ENCODE measurements at regions not wholly inside any gene's neighbourhood (a gene's known extent, or its start where the extent isn't known, plus 50 kb on each side); places are given as distances from the start of the nearest gene placed in this dataset.

- CTCF ChIA-PET (ENCODE audit: partially characterized antibody): no interaction called here
- no peak for DNase-seq (ENCODE audit: low read depth in 1 of 2, low spot score in 2 of 2)
- 80% methylated on average over 5 of the region's 5 CpGs; no CpG with 5 or more reads in 1 of the 2 experiments for WGBS, 2 experiments (ENCODE audit: extremely low coverage in 1 of 2, insufficient coverage in 1 of 2, insufficient read length in 1 of 2, insufficient replicate concordance in 2 of 2, low coverage in 1 of 2, low lambda C conversion rate in 2 of 2, missing lambda C conversion rate in 1 of 2)
- TF ChIP-seq RAD21 (IDR thresholded peaks at IDR 0.05 in 1 of 2, conservative IDR thresholded peaks at IDR 0.05 in 1 of 2; ENCODE audit: low read depth in 2 of 2, low read length in 2 of 2) (no peak), GABPA (IDR thresholded peaks at IDR 0.05; ENCODE audit: borderline replicate concordance, insufficient read depth, low read length) (no peak), TEAD4 (IDR thresholded peaks at IDR 0.05; ENCODE audit: low read depth, low read length) (no peak), SP4 (IDR thresholded peaks at IDR 0.05; ENCODE audit: low read length) (no peak), RXRA (IDR thresholded peaks at IDR 0.05; ENCODE audit: insufficient read depth, low read depth, low read length) (no peak), TCF12 (IDR thresholded peaks at IDR 0.05; ENCODE audit: low read depth, low read length) (no peak), JUND (IDR thresholded peaks at IDR 0.05; ENCODE audit: low read length) (no peak), EZH2 (IDR thresholded peaks at IDR 0.05; ENCODE audit: low read depth, low read length, severe bottlenecking) (no peak), RNF2 (IDR thresholded peaks at IDR 0.05; ENCODE audit: borderline replicate concordance, low read depth, low read length, missing control alignments, poor library complexity, severe bottlenecking) (no peak), CBX8 (IDR thresholded peaks at IDR 0.05; ENCODE audit: borderline replicate concordance, low read depth, low read length) (no peak), BCL11A (IDR thresholded peaks at IDR 0.05; ENCODE audit: low read depth in 2 of 2, low read length in 2 of 2) (no peak), CEBPB (IDR thresholded peaks at IDR 0.05; ENCODE audit: low read depth, low read length) (no peak), RBBP5 (IDR thresholded peaks at IDR 0.05; ENCODE audit: borderline replicate concordance, low read depth, low read length) (no peak), USF2 (IDR thresholded peaks at IDR 0.05; ENCODE audit: low read length) (no peak)
Measured at GRCh38 chr21:21631961-21632360, 633.8 kb downstream of the NCAM2 start.

More at GRCh38 chr21:21631961-21632360, 633.8 kb downstream of the NCAM2 start:
- Histone ChIP-seq H2BK15ac (ENCODE audit: low read length) (no peak overlapping the region), H2BK12ac (ENCODE audit: low read depth, low read length) (no peak overlapping the region), H3K4ac (replicated peaks; ENCODE audit: insufficient read length, low read depth, low read length) (no peak overlapping the region), H3K27me3 (replicated peaks in 1 of 4; ENCODE audit: control insufficient read depth in 3 of 4, extremely low read depth in 1 of 4, insufficient read depth in 3 of 4, low read length in 3 of 4) (no peaks in the 10 kb centered on the region), H3K9ac (replicated peaks in 1 of 4; ENCODE audit: extremely low read depth in 1 of 4, low read depth in 3 of 4, low read length in 3 of 4) (no peak overlapping the region), H3K23me2 (ENCODE audit: low read depth, low read length) (no peaks in the 10 kb centered on the region), H2AFZ (ENCODE audit: low read length) (no peak overlapping the region), H3K4me2 (ENCODE audit: insufficient read depth in 1 of 2, low read depth in 2 of 2, low read length in 2 of 2) (no peak overlapping the region), H3K18ac (ENCODE audit: extremely low read depth, low read length) (no peak overlapping the region), H2BK120ac (replicated peaks; ENCODE audit: low read depth, low read length) (no peak overlapping the region), H4K5ac (ENCODE audit: insufficient read length, low read depth, low read length) (no peak overlapping the region), H4K91ac (replicated peaks; ENCODE audit: insufficient read length, low read length) (no peak overlapping the region), H2AK5ac (ENCODE audit: low read depth, low read length) (no peak overlapping the region), H3K27ac (ENCODE audit: low read depth, low read length) (no peak overlapping the region), H3K79me2 (ENCODE audit: control insufficient read depth in 1 of 2, insufficient read depth in 2 of 2, low read length in 2 of 2) (no peaks in the 10 kb centered on the region), H3K36me3 (ENCODE audit: control insufficient read depth in 2 of 4, insufficient read depth in 4 of 4, low read length in 3 of 4) (no peaks in the 10 kb centered on the region), H3K14ac (ENCODE audit: insufficient read length) (no peak overlapping the region), H4K8ac (ENCODE audit: extremely low read depth, insufficient read depth, low read length) (no peak overlapping the region), H4K20me1 (replicated peaks in 1 of 2; ENCODE audit: control insufficient read depth in 1 of 2, insufficient read depth in 2 of 2, low read length in 2 of 2) (no peaks in the 10 kb centered on the region), H3K9me3 (ENCODE audit: insufficient read depth in 2 of 2, low read depth in 1 of 2, low read length in 1 of 2) (peaks cover 4 to 5% of the 10 kb centered on the region in 2 experiments; a peak in 2 of 4 replicates), H3K79me1 (ENCODE audit: low read depth, low read length) (no peaks in the 10 kb centered on the region), H3K23ac (ENCODE audit: insufficient read length) (no peak overlapping the region), H2BK20ac (ENCODE audit: low read length) (no peak overlapping the region), H3K4me3 (ENCODE audit: extremely low read depth in 1 of 4, insufficient read depth in 2 of 4, low read depth in 3 of 4, low read length in 4 of 4) (no peak overlapping the region), H3K4me1 (replicated peaks in 1 of 4; ENCODE audit: control insufficient read depth in 3 of 4, insufficient read depth in 4 of 4, low read length in 3 of 4) (no peaks in the 10 kb centered on the region), H3K56ac (replicated peaks; ENCODE audit: insufficient read length, low read depth, low read length) (no peak overlapping the region), H2BK5ac (ENCODE audit: low read depth, low read length) (no peak overlapping the region)
- FAIRE-seq: no peak
- POLR2A ChIA-PET (ENCODE audit: partially characterized antibody): no interaction called here

All from H1 (cell line).